ENCODE measurements at regions not wholly inside any gene's neighbourhood (a gene's known extent, or its start where the extent isn't known, plus 50 kb on each side); places are given as distances from the start of the nearest gene placed in this dataset.

DNA sequence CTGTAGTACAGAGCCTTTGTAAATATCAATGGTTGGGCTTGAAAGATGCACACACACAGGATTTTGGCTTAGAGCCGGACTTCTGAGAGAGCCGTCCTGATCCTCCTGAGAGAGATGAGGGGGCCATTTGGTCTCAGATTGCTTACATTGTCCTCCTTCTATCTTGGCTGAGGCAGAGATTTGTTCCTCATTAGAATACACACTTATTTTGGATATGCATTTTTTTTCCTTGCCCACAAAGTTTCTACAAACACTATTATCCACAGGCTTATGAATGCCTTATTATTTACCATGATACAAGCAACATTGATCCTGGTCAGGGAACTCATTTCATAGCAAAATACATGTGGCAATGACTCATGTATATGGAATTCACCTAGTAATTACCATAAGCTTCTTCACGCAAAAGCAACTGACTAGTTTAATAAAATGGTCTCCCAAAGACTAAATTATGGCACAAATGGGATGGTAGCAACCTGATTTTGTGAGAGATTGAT is 175.3 kb downstream of the MDFIC start:
- Histone ChIP-seq H3K9me3 (no peaks in the 10 kb centered on the region), H3K4me3 (no peak overlapping the region), H3K27me3 (no peaks in the 10 kb centered on the region), H3K27ac (no peak overlapping the region), H3K4me1 (no peaks in the 10 kb centered on the region), H3K36me3 (no peaks in the 10 kb centered on the region)
- TF ChIP-seq, protein P1, sequence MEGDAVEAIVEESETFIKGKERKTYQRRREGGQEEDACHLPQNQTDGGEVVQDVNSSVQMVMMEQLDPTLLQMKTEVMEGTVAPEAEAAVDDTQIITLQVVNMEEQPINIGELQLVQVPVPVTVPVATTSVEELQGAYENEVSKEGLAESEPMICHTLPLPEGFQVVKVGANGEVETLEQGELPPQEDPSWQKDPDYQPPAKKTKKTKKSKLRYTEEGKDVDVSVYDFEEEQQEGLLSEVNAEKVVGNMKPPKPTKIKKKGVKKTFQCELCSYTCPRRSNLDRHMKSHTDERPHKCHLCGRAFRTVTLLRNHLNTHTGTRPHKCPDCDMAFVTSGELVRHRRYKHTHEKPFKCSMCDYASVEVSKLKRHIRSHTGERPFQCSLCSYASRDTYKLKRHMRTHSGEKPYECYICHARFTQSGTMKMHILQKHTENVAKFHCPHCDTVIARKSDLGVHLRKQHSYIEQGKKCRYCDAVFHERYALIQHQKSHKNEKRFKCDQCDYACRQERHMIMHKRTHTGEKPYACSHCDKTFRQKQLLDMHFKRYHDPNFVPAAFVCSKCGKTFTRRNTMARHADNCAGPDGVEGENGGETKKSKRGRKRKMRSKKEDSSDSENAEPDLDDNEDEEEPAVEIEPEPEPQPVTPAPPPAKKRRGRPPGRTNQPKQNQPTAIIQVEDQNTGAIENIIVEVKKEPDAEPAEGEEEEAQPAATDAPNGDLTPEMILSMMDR (IDR thresholded peaks at IDR 0.05), result no peak
- TF ChIP-seq POLR2A (IDR thresholded peaks at IDR 0.05), result no peak
- intact Hi-C loops (cut with DNase I; ENCODE audit: low total_unique reads), result no loop called here
- no peak for DNase-seq

DNA sequence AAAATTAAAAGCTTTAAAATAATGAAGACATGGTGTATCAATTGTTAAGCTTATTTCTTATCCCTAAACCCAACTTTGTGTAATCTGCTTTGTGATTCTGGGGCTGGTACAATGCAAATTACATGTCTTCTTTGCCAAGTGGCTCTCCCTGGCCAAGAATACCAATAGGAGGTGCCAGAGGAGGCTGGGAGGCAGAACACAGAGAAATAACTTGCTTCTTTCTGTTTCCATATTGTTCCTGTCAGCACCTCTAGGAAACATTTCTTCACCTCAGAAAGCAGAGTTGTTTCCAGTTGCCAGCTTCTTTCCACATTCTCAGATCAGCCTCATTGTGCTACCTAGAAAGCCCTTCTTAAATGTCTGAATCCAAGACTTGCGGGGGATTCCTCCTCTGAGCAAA is 174.4 kb downstream of the MDFIC start:
- Histone ChIP-seq H3K27me3 (no peaks in the 10 kb centered on the region), H3K27ac (no peak overlapping the region), H3K4me1 (no peaks in the 10 kb centered on the region), H3K36me3 (no peaks in the 10 kb centered on the region), H3K9me3 (no peaks in the 10 kb centered on the region), H3K4me3 (no peak overlapping the region)
- TF ChIP-seq, protein P1 (IDR thresholded peaks at IDR 0.05), result no peak
- no peak for TF ChIP-seq POLR2A (IDR thresholded peaks at IDR 0.05)
- intact Hi-C loops (cut with DNase I; ENCODE audit: low total_unique reads), result no loop called here
- DNase-seq, result no peak

DNA sequence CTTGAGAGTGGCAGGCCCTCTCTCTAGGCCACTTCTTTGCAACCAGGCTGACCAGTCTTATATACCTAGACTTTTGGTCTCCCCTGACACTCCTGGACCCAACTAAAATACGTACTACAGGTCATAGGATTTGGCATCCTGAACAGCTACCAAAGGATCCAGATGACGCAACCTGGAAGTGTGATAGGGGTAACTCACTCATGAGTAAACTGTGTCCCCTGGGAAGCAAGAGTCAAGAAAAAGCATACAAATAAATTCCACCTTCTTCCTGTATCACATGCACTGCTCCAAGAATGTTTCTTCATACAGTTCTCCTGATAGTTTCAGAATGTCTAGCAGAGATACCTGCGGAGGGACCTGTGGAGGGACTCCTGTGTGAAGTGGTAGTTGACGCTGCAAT is 172.3 kb downstream of the MDFIC start:
- intact Hi-C loops (cut with DNase I; ENCODE audit: low total_unique reads), result no loop called here
- H3K27me3 ChIP-seq, result no peaks in the 10 kb centered on the region
- H3K4me1 ChIP-seq, result no peaks in the 10 kb centered on the region
- TF ChIP-seq POLR2A (IDR thresholded peaks at IDR 0.05), result no peak
- TF ChIP-seq, protein P1 (IDR thresholded peaks at IDR 0.05), result no peak
- no peaks in the 10 kb centered on the region for H3K9me3 ChIP-seq
- H3K36me3 ChIP-seq, result no peaks in the 10 kb centered on the region
- no peak overlapping the region for H3K27ac ChIP-seq
- H3K4me3 ChIP-seq, result no peak overlapping the region
- DNase-seq, result no peak

DNA sequence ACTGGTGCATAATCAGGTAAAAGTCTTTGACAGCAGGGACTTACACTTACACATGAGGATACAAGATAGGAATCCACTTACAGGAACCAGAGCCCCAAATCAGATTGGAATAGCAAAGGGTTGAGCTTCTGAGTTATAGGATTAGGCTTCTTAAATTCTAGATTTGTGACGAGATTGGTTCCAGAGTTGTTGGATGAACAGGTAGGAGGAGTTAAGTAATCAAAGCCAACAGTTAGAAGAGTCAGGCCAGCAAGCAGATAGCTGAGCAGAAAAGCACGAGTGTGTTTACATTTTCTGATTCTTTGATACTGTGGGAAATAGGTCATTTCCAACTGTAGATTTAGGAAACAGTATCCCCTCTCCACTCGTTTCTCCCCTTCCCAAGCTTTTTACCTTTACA is 167.0 kb downstream of the MDFIC start:
- Histone ChIP-seq H3K36me3 (no peaks in the 10 kb centered on the region), H3K4me3 (no peak overlapping the region), H3K9me3 (no peaks in the 10 kb centered on the region), H3K27ac (no peak overlapping the region), H3K27me3 (no peaks in the 10 kb centered on the region), H3K4me1 (peaks cover 0 to 9% of the 10 kb centered on the region in 2 donors)
- intact Hi-C loops (cut with DNase I; ENCODE audit: low total_unique reads), result no loop called here
- TF ChIP-seq, protein P1 (IDR thresholded peaks at IDR 0.05), result no peak
- TF ChIP-seq POLR2A (IDR thresholded peaks at IDR 0.05), result no peak
- no peak for DNase-seq

DNA sequence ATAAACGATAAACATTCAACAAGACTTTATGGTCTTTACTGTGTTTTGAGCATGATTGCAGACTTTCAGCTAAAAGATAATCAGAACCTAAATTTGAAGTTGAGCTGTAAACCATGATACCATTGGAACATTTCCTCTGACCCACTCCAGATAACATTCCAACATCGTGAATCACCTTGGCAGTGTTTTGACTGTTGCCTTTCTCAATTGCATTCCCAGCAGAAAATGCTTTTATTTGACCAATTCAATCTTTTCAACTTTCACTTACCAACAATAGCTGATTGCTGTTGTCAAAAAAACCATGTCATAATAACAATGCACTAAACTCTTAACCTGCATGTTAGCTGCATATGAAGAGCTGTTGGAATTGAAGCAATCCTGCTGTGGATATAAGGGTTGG is 165.5 kb downstream of the MDFIC start:
- intact Hi-C loops (cut with DNase I; ENCODE audit: low total_unique reads), result no loop called here
- DNase-seq, result peak in 1 of 2 donors; percentile 36
- peak overlapping the region in 1 of 2 donors; percentile 16 for H3K27ac ChIP-seq

More for the DNA sequence above, 165.5 kb downstream of the MDFIC start:
- Histone ChIP-seq H3K4me1 (peaks cover 0 to 11% of the 10 kb centered on the region in 2 donors), H3K9me3 (no peaks in the 10 kb centered on the region), H3K27me3 (no peaks in the 10 kb centered on the region), H3K36me3 (no peaks in the 10 kb centered on the region), H3K4me3 (no peak overlapping the region)
- TF ChIP-seq, protein P1 (IDR thresholded peaks at IDR 0.05), result no peak
- no peak for TF ChIP-seq POLR2A (IDR thresholded peaks at IDR 0.05)
